SK-N-SH (cell line): ENCODE measurements at regions not wholly inside any gene's neighbourhood (a gene's known extent, or its start where the extent isn't known, plus 50 kb on each side); places are given as distances from the start of the nearest gene placed in this dataset.

Experiments used
- CTCF ChIA-PET: fragments of 300-600, 350-600 bp; formaldehyde crosslinking; extraction: SDS; loops from one replicate; lab custom pipeline; 2021; lab: Yijun Ruan, JAX
- POLR2A ChIA-PET: fragments of 350-600 bp; sonication (Branson Sonifier 250); formaldehyde crosslinking; extraction: SDS; loops from one replicate; lab custom pipeline; 2020; ENCODE audit warnings: antibody characterized with exemption, inconsistent platforms; lab: Yijun Ruan, JAX
- DNase-seq: peaks from one replicate; pipeline ENCODE4 v3.0.0; 2012
- H2AFZ ChIP-seq: fragments of 200-600 bp; sonication (generic); 2 replicates; pipeline ENCODE4 v1.8.1; 2016; ENCODE audit warnings: antibody characterized with exemption, mild to moderate bottlenecking, low read depth
- H3F3A ChIP-seq: fragments of 200-600 bp; sonication (generic); replicated peaks from 2 replicates; pipeline ENCODE3; 2016; ENCODE audit warnings: antibody characterized with exemption, mild to moderate bottlenecking; ENCODE audit not compliant: insufficient read depth
- H3K27ac ChIP-seq, 2 experiments: fragments of 200-500 bp in 1 of 2; fragments of 200-600 bp in 1 of 2; sonication (Bioruptor generic) in 1 of 2; sonication (generic), shearing (Covaris generic) in 1 of 2; 2 replicates each; pipeline versions ENCODE4 v1.5.1 to v1.6.1; 2014 to 2016; ENCODE audit warnings: low read depth in 2 of 2, inconsistent platforms in 1 of 2, low read length in 1 of 2, mild to moderate bottlenecking in 1 of 2, mixed read lengths in 1 of 2
- H3K27me3 ChIP-seq: fragments of 200-600 bp; sonication (generic), shearing (Covaris generic); 2 replicates; pipeline ENCODE4 v1.6.1; 2016; ENCODE audit warnings: mixed run types; ENCODE audit not compliant: insufficient read depth
- H3K36me3 ChIP-seq, 2 experiments: fragments of 200-500 bp in 1 of 2; fragments of 200-600 bp in 1 of 2; sonication (Bioruptor generic) in 1 of 2; sonication (generic) in 1 of 2; replicated peaks in 1 of 2; 2 replicates each; pipeline versions ENCODE3 to v1.5.1; 2014 to 2016; ENCODE audit warnings: low read length in 1 of 2, mild to moderate bottlenecking in 1 of 2; ENCODE audit not compliant: insufficient read depth in 2 of 2, control insufficient read depth in 1 of 2
- H3K4me1 ChIP-seq, 2 experiments: fragments of 200-500 bp in 1 of 2; fragments of 200-600 bp in 1 of 2; sonication (Bioruptor generic) in 1 of 2; sonication (generic), shearing (Covaris generic) in 1 of 2; 2 replicates each; pipeline versions ENCODE4 v1.5.1 to v1.6.1; 2014 to 2016; ENCODE audit warnings: low read depth in 1 of 2, low read length in 1 of 2, mixed run types in 1 of 2; ENCODE audit not compliant: insufficient read depth in 2 of 2, control insufficient read depth in 1 of 2
- H3K4me2 ChIP-seq: fragments of 200-600 bp; sonication (generic), shearing (Covaris generic); 2 replicates; pipeline ENCODE4 v1.6.1; 2017; ENCODE audit warnings: mixed run types
- H3K4me3 ChIP-seq, 2 experiments: fragments of 200-500 bp in 1 of 2; fragments of 200-600 bp in 1 of 2; sonication (Bioruptor generic) in 1 of 2; sonication (generic), shearing (Covaris generic) in 1 of 2; 2 replicates each; pipeline versions ENCODE4 v1.5.1 to v1.8.1; 2014 to 2016; ENCODE audit warnings: low read depth in 2 of 2, inconsistent platforms in 1 of 2, low read length in 1 of 2, mild to moderate bottlenecking in 1 of 2, mixed read lengths in 1 of 2, moderate library complexity in 1 of 2
- H3K79me2 ChIP-seq: fragments of 200-600 bp; sonication (generic); 2 replicates; pipeline ENCODE4 v1.8.1; 2017; ENCODE audit warnings: mild to moderate bottlenecking; ENCODE audit not compliant: insufficient read depth
- H3K9ac ChIP-seq: fragments of 200-600 bp; sonication (generic); 2 replicates; pipeline ENCODE4 v1.6.1; 2017; ENCODE audit warnings: mixed run types
- H3K9me2 ChIP-seq: fragments of 200-600 bp; sonication (generic); 2 replicates; pipeline ENCODE4 v1.6.1; 2017; ENCODE audit warnings: mixed run types
- H3K9me3 ChIP-seq: fragments of 200-600 bp; sonication (generic); 2 replicates; pipeline ENCODE4 v1.6.1; 2017; ENCODE audit warnings: mixed run types, mild to moderate bottlenecking, moderate library complexity
- H4K20me1 ChIP-seq: fragments of 200-600 bp; sonication (generic); 2 replicates; pipeline ENCODE4 v1.6.1; 2017; ENCODE audit warnings: mild to moderate bottlenecking, mixed run types; ENCODE audit not compliant: insufficient read depth
- CTCF ChIP-seq: fragments of 200-600 bp; sonication (generic); IDR thresholded peaks from 2 replicates; pipeline ENCODE4 v1.6.1; 2017; ENCODE audit warnings: antibody characterized with exemption, mild to moderate bottlenecking, moderate library complexity
- EZH2phosphoT487 ChIP-seq: fragments of 200-600 bp; sonication (generic); IDR thresholded peaks from 2 replicates; pipeline ENCODE4 v1.6.1; 2017; ENCODE audit warnings: low read depth, mixed run types, mild to moderate bottlenecking, antibody characterized with exemption, moderate library complexity, borderline replicate concordance
- FOXJ3 ChIP-seq: sonication (generic); formaldehyde crosslinking; IDR thresholded peaks from 2 replicates; pipeline ENCODE4 v1.5.1; 2020; ENCODE audit warnings: mild to moderate bottlenecking, missing genetic modification reagents
- GABPA ChIP-seq: IDR thresholded peaks from 2 replicates; pipeline ENCODE4 v1.4.0; 2012; ENCODE audit warnings: low read depth, mild to moderate bottlenecking
- GATA2 ChIP-seq: sonication (generic); formaldehyde crosslinking; IDR thresholded peaks from 2 replicates; pipeline ENCODE4 v1.5.0; 2020; ENCODE audit warnings: mild to moderate bottlenecking, missing genetic modification reagents
- JUND ChIP-seq: IDR thresholded peaks from 2 replicates; pipeline ENCODE4 v1.4.0; 2012
- MEF2A ChIP-seq: IDR thresholded peaks from 2 replicates; pipeline ENCODE4 v1.4.0; 2012; ENCODE audit warnings: low read depth, borderline replicate concordance
- NRF1 ChIP-seq: IDR thresholded peaks from 2 replicates; pipeline ENCODE4 v1.6.1; 2012; ENCODE audit warnings: low read depth, mild to moderate bottlenecking, low read length
- PBX3 ChIP-seq: IDR thresholded peaks from 2 replicates; pipeline ENCODE4; 2012
- POLR2AphosphoS5 ChIP-seq: IDR thresholded peaks from 2 replicates; pipeline ENCODE4 v1.6.1; 2012; ENCODE audit warnings: low read depth, low read length
- RAD21 ChIP-seq: IDR thresholded peaks from 2 replicates; pipeline ENCODE4 v1.6.1; 2012; ENCODE audit warnings: mild to moderate bottlenecking, low read length
- TCF12 ChIP-seq: IDR thresholded peaks from 2 replicates; pipeline ENCODE4 v1.4.0; 2012
- TEAD4 ChIP-seq: IDR thresholded peaks from 2 replicates; pipeline ENCODE4 v1.4.0; 2012; ENCODE audit warnings: mild to moderate bottlenecking, borderline replicate concordance; ENCODE audit not compliant: insufficient read depth
- USF1 ChIP-seq: IDR thresholded peaks from 2 replicates; pipeline ENCODE4 v1.4.0; 2012; ENCODE audit warnings: low read depth, borderline replicate concordance
- WGBS: methylation state at CpG from one replicate; pipeline ENCODE4 v1.1.6; 2017; ENCODE audit warnings: low lambda C conversion rate; 5-methylcytosine and 5-hydroxymethylcytosine counted together
- TF ChIP-seq, protein P1 (sequence below): IDR thresholded peaks from 2 replicates; pipeline ENCODE4 v1.4.0; 2012; ENCODE audit warnings: low read depth, borderline replicate concordance

DNA sequence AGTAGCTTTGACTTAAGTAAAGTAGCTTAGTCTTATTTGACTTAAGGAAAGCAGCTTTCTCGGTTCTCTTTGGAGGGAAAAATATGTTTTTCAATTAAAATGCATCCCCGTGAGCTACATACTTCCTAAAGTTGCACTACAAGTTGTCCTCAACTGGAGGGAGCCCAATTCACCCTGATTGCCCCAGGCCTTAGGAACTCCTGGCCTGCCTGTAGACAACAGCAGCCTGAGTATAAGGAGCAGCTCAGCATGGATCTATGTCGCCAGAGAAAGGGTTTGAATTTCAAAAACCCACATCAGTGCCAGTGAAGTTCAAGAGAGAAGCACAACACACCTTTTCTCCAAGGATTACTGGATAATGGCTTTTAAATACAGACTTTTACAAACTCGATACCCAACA is 772.0 kb downstream of the TNS3 start (continued):
- TF ChIP-seq GATA2 (CRISPR knock-in tag) (no peak), TCF12 (no peak)

DNA sequence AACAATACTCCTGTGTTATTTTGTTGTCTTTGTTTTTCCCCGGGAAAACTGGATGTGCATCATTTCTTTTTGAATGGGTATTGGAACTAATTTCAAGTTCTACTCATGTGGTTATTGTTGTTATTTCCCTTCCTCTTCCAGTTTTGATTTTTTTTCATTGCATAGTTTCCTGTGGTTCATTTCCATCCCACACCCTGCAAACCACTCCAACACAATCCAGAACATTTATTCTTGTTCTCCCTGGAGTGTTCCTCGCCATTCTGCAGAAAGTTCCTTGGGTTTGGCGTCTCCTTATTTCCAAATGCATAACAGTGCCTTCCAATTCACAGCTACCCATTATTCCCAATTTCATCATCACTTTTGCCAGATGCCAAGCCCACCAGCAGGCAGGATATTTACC is 775.1 kb downstream of the TNS3 start:
- Histone ChIP-seq H3F3A (no peaks in the 10 kb centered on the region), H3K27me3 (no peaks in the 10 kb centered on the region), H3K4me2 (no peak overlapping the region), H3K9me2 (no peaks in the 10 kb centered on the region), H2AFZ (no peak overlapping the region; the same call in 1 of the 2 replicates), H3K79me2 (no peaks in the 10 kb centered on the region), H3K9ac (no peak overlapping the region), H3K27ac (no peak overlapping the region), H3K9me3 (no peaks in the 10 kb centered on the region), H4K20me1 (no peaks in the 10 kb centered on the region), H3K4me3 (no peak overlapping the region), H3K36me3 (no peaks in the 10 kb centered on the region), H3K4me1 (peaks cover 2 to 10% of the 10 kb centered on the region in 2 experiments; a peak in 3 of 4 replicates)
- ChIA-PET CTCF (interaction anchor here (0.6 to 1.4 kb wide), 2 partner anchors 41 to 334 kb away, joined by 3 read pairs; no protein-coding TSS in a partner anchor), POLR2A (no interaction called here)
- WGBS: 67% methylated on average over 3 of the region's 3 CpGs
- TF ChIP-seq, protein P1, sequence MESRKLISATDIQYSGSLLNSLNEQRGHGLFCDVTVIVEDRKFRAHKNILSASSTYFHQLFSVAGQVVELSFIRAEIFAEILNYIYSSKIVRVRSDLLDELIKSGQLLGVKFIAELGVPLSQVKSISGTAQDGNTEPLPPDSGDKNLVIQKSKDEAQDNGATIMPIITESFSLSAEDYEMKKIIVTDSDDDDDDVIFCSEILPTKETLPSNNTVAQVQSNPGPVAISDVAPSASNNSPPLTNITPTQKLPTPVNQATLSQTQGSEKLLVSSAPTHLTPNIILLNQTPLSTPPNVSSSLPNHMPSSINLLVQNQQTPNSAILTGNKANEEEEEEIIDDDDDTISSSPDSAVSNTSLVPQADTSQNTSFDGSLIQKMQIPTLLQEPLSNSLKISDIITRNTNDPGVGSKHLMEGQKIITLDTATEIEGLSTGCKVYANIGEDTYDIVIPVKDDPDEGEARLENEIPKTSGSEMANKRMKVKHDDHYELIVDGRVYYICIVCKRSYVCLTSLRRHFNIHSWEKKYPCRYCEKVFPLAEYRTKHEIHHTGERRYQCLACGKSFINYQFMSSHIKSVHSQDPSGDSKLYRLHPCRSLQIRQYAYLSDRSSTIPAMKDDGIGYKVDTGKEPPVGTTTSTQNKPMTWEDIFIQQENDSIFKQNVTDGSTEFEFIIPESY: no peak
- TF ChIP-seq NRF1 (no peak), CTCF (no peak), TEAD4 (no peak), POLR2AphosphoS5 (no peak), RAD21 (no peak), PBX3 (no peak)
- DNase-seq: no peak

DNA sequence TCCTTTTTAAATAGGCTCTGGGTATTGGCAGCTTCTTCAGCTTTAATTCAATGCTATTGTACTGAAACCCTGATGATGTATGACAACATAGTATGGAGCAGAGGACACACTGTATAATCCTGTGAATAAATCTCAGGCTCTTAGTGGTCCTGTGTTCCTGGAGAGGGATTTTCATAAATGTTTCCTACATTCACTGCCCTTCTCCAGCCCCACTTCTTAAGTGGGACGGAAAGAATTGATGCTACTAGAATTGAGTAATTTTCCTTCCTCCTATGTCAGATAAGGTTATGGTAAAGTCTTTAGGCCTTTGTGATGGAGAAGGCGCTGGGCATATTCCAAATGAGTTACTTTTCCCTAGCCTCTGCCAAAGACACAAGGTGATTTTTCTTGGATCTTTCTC is 779.4 kb downstream of the TNS3 start:
- H3K9ac ChIP-seq: no peak overlapping the region
- 95% methylated on average over 2 of the region's 2 CpGs for WGBS
- no peak overlapping the region for H3K4me3 ChIP-seq
- H3K4me2 ChIP-seq: no peak overlapping the region
- no peak for DNase-seq
- no peak overlapping the region for H3K27ac ChIP-seq
- H3K36me3 ChIP-seq: peaks cover 0 to 2% of the 10 kb centered on the region in 2 experiments
- no peaks in the 10 kb centered on the region for H3K9me2 ChIP-seq
- H3K9me3 ChIP-seq: no peaks in the 10 kb centered on the region
- H4K20me1 ChIP-seq: no peaks in the 10 kb centered on the region
- H3K79me2 ChIP-seq: no peaks in the 10 kb centered on the region
- no peaks in the 10 kb centered on the region; a peak in 1 of 4 replicates for H3K4me1 ChIP-seq
- POLR2A ChIA-PET: no interaction called here
- no peaks in the 10 kb centered on the region for H3K27me3 ChIP-seq
- no peaks in the 10 kb centered on the region for H3F3A ChIP-seq
- CTCF ChIA-PET: interaction anchor here (1.0 kb wide), 1 partner anchor 143 kb away, joined by 3 read pairs; no protein-coding TSS in a partner anchor
- TF ChIP-seq USF1 (no peak), FOXJ3 (CRISPR knock-in tag) (no peak), CTCF (no peak), EZH2phosphoT487 (no peak), TCF12 (no peak), GABPA (no peak), JUND (no peak), MEF2A (no peak)
- TF ChIP-seq, protein P1: no peak
- no peak overlapping the region for H2AFZ ChIP-seq
